Testis (tissue), 2 donors: ENCODE measurements at regions not wholly inside any gene's neighbourhood (a gene's known extent, or its start where the extent isn't known, plus 50 kb on each side); places are given as distances from the start of the nearest gene placed in this dataset.
"Not testable (repeated sequence)": the region's sequence is repeated elsewhere in the genome, so short reads cannot be mapped to it uniquely, and the experiment has no call there.

Experiments used
- DNase-seq: peaks from one replicate; pipeline ENCODE4 v3.0.0-alpha.2; 2019
- H3K27ac ChIP-seq, 2 donors: fragments of 200-600 bp; sonication (generic); one replicate each; pipeline ENCODE4 v1.5.1; 2019
- H3K27me3 ChIP-seq: fragments of 200-600 bp; sonication (generic); one replicate; pipeline ENCODE4 v1.5.1; 2019
- H3K36me3 ChIP-seq: fragments of 200-600 bp; sonication (generic); one replicate; pipeline ENCODE4 v1.5.1; 2017; ENCODE audit warnings: low read depth; ENCODE audit errors: missing control alignments
- H3K4me1 ChIP-seq: fragments of 200-600 bp; sonication (generic); one replicate; pipeline ENCODE4 v1.5.1; 2019
- H3K4me3 ChIP-seq, 2 donors: fragments of 200-600 bp; sonication (generic); one replicate each; pipeline ENCODE4 v1.5.1; 2017 to 2019
- H3K9me3 ChIP-seq: fragments of 200-600 bp; sonication (generic); one replicate; pipeline ENCODE4 v1.5.1; 2017
- POLR2A ChIP-seq: fragments of 450-650 bp; IDR thresholded peaks from one replicate; pipeline ENCODE4 v1.6.1; 2017; ENCODE audit warnings: antibody characterized with exemption, mild to moderate bottlenecking, moderate library complexity
- WGBS, 2 donors: methylation state at CpG; one replicate each; pipeline ENCODE4 v1.1.5; 2018; 5-methylcytosine and 5-hydroxymethylcytosine counted together
- intact Hi-C: fragments of 100-400 bp; cut with DNase I; formaldehyde crosslinking; loops from one replicate; pipeline ENCODE4 v1.15.1; 2023; ENCODE audit warnings: low total_unique reads
- TF ChIP-seq, protein P1 (sequence below), 3 experiments: fragments of 450-650 bp in 2 of 3; fragments of 200-600 bp in 1 of 3; sonication (generic) in 1 of 3; IDR thresholded peaks; one replicate each; pipeline ENCODE4 v1.5.1; 2016 to 2019; ENCODE audit warnings: antibody characterized with exemption in 3 of 3, mild to moderate bottlenecking in 2 of 3, moderate library complexity in 1 of 3

DNA sequence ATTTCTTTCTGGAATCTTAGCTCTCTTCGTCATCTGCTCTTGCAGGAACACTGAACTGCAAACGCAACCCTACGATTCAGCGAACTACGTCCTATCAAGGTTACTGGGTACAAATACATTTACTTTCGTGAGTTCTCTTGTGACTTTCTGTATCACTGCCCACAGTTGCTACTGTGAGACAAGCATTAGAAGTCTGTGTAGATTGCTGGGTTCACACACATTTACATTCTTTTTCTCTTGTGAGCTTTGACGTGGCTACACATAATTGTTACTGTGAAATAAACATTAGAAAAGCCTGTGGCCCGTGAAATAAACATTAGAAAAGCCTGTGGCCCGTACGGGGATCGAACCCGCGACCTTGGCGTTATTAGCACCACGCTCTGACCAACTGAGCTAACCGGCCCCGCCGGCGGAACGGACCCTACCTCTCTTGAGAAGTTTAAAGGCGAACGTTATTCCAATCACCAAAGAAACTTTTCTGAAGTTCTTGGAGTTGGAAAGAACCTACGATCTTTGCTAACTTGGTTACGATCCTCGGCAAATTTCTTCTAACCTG lies 61.2 kb upstream of the ZNF322 start:
- WGBS, 2 donors = no CpG with 5 or more reads among the region's 25 CpGs
- H3K4me1 ChIP-seq, H3K9me3 ChIP-seq, H3K36me3 ChIP-seq, H3K27me3 ChIP-seq, DNase-seq, H3K4me3 ChIP-seq, intact Hi-C loops, H3K27ac ChIP-seq: not testable (repeated sequence)

DNA sequence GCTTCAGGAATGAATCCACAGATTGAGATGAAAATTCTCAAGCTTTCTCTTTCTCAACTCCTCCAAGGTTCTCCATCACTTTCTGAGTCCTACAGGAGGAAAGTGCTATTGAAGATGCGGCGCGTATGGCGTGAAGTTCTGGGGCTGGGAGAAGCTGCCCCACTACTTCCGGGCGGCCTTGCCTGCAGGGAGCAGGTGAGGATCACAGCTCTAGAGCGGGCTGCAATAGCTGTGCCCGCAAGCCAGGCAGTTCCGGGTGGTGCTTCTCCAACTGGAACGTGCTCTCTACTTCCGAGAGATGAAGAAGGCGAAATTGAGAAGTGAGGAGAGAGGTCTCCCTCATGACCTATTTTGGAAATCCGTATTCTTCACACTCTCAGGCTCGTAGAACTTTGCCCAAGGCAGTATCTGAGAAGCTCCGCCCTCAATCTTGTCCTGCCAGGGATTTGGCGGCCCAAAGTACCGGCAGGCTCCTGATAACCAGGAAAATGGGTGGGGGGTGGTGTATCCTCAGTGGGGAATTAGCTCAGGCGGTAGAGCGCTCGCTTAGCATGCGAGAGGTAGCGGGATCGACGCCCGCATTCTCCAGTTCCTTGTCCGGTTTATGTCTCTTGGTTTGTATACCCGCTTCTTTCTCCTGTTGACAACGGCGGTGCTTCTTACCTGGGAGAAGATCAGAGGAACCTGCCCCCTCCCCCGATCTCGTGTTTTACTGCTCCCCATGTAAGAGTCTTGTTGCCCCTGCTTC lies 70.6 kb upstream of the ZNF322 start:
- DNase-seq = not testable (repeated sequence)

DNA sequence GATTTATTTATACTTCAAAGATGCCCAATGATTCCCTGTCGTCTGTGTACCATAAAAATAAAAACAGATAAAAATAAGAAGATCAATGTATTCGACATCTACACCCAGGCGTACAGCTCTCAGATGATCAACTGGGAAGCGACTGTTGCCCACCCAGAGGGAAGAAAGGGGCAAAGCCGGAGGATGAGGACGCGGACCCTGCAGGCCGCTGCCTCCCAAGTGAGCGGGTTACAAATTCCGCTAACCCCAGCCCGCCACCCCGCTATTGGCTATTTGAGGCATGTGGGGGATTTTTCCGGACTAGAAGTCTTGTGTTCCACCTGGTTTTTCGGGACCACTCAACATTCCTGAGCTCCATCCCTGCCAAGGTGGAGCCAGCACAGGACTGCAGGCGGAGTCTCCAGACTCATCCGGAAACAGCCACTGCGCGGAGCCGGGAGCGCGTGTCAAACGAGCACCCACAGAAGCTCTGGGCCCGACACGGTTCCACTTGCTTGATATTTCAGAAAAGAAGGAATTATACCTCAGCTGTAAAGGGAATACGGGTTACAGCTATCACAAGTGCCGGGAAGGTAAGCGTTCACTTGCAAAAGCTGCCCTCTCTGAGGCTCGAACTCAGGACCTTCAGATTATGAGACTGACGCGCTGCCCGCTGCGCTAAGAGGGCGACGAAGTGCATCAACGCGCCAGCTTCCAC lies 75.4 kb upstream of the ZNF322 start:
- H3K9me3 ChIP-seq, DNase-seq, H3K4me1 ChIP-seq, intact Hi-C loops, H3K27ac ChIP-seq, H3K4me3 ChIP-seq, H3K27me3 ChIP-seq, H3K36me3 ChIP-seq: not testable (repeated sequence)
- WGBS, 2 donors = no CpG with 5 or more reads among the region's 36 CpGs

More for the DNA sequence above, 70.6 kb upstream of the ZNF322 start:
- H3K9me3 ChIP-seq, intact Hi-C loops, H3K27ac ChIP-seq, H3K36me3 ChIP-seq, H3K4me1 ChIP-seq, H3K27me3 ChIP-seq, H3K4me3 ChIP-seq: not testable (repeated sequence)
- no CpG with 5 or more reads among the region's 31 CpGs for WGBS, 2 donors

DNA sequence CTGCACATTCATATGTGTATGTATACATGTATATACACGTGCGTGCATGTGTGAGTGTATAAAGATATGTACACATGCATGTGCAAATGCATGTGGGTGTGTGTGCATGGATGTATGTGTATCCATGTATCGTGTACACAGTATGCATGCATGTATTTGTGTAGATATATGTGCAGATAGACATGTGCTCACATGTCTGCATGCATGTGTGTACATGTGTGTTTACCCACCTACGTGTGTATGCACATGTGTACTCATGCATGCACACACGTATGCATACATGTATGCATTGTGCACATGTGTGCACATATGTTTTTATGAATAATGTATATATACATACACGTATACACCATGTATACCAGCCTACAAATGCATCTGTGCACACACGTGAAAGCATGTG lies 80.3 kb upstream of the ZNF322 start:
- H3K36me3 ChIP-seq = no peaks in the 10 kb centered on the region
- whole genome bisulfite sequencing, 2 donors = 67 to 75% methylated on average over 7 of the region's 7 CpGs

DNA sequence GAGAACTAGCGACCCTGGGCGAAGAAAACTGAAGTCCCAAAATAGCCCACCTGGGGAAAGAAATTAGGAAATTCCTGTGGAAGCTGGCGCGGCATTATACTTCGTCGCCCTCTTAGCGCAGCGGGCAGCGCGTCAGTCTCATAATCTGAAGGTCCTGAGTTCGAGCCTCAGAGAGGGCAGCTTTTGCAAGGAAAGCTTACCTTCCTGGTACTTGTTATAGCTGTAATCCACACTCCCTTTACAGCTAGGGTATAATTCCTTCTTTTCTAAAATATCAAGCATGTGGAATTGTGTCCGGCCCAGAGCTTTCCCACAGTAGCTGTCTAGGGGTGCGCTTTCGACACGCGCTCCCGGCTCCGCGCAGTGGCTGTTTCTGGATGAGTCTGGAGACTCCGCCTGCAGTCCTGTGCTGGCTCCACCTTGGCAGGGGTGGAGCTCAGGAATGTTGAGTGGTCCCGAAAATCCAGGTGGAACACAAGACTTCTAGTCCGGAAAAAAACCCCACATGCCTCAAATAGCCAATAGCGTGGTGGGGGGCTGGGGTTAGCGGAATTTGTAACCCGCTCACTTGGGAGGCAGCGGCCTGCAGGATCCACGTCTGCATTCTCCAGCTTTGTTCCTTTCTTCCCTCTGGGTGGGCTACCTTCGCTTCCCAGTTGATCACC lies 83.7 kb upstream of the ZNF322 start:
- H3K27ac ChIP-seq = no peak overlapping the region
- peak overlapping the region in 1 of 2 donors; percentile 10 for H3K4me3 ChIP-seq
- H3K27me3 ChIP-seq = no peaks in the 10 kb centered on the region
- H3K4me1 ChIP-seq = no peaks in the 10 kb centered on the region
- TF ChIP-seq, protein P1, sequence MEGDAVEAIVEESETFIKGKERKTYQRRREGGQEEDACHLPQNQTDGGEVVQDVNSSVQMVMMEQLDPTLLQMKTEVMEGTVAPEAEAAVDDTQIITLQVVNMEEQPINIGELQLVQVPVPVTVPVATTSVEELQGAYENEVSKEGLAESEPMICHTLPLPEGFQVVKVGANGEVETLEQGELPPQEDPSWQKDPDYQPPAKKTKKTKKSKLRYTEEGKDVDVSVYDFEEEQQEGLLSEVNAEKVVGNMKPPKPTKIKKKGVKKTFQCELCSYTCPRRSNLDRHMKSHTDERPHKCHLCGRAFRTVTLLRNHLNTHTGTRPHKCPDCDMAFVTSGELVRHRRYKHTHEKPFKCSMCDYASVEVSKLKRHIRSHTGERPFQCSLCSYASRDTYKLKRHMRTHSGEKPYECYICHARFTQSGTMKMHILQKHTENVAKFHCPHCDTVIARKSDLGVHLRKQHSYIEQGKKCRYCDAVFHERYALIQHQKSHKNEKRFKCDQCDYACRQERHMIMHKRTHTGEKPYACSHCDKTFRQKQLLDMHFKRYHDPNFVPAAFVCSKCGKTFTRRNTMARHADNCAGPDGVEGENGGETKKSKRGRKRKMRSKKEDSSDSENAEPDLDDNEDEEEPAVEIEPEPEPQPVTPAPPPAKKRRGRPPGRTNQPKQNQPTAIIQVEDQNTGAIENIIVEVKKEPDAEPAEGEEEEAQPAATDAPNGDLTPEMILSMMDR (IDR thresholded peaks at IDR 0.05) = no peak
- TF ChIP-seq POLR2A = no peak
- WGBS, 2 donors = 1 to 3% methylated on average over 26 to 28 of the region's 28 CpGs
- intact Hi-C loops = no loop called here
- no peaks in the 10 kb centered on the region for H3K36me3 ChIP-seq
- no peaks in the 10 kb centered on the region for H3K9me3 ChIP-seq
- no peak for DNase-seq

More for the DNA sequence above, 80.3 kb upstream of the ZNF322 start:
- DNase-seq = no peak
- Histone ChIP-seq H3K4me1 (no peaks in the 10 kb centered on the region), H3K27ac (no peak overlapping the region), H3K4me3 (no peak overlapping the region), H3K9me3 (no peaks in the 10 kb centered on the region), H3K27me3 (no peaks in the 10 kb centered on the region)
- intact Hi-C loops = no loop called here
- TF ChIP-seq, protein P1 (IDR thresholded peaks at IDR 0.05) = no peak
- TF ChIP-seq POLR2A = no peak
